Esophagus squamous epithelium (tissue), 4 donors: ENCODE measurements at regions not wholly inside any gene's neighbourhood (a gene's known extent, or its start where the extent isn't known, plus 50 kb on each side); places are given as distances from the start of the nearest gene placed in this dataset.

Experiments used
- CTCF ChIP-seq, 6 experiments: fragments of 450-650 bp in 4 of 6; fragments of 200-600 bp in 2 of 6; sonication (generic) in 2 of 6; IDR thresholded peaks; one replicate each; pipeline ENCODE4 v1.5.1; 2016 to 2019; ENCODE audit warnings: antibody characterized with exemption in 6 of 6, mild to moderate bottlenecking in 4 of 6, moderate library complexity in 4 of 6
- POLR2A ChIP-seq, 4 donors: fragments of 450-650 bp; IDR thresholded peaks; one replicate each; pipeline ENCODE4 v1.6.1; 2017; ENCODE audit warnings: antibody characterized with exemption in 4 of 4, mild to moderate bottlenecking in 4 of 4, moderate library complexity in 3 of 4

GRCh38 chr2:239557516-239557915, 156.7 kb upstream of the HDAC4 start:
- no peak for TF ChIP-seq CTCF (IDR thresholded peaks at IDR 0.05)
- no peak for TF ChIP-seq POLR2A (IDR thresholded peaks at IDR 0.05)
